HG03521 (cell line): ENCODE measurements at regions not wholly inside any gene's neighbourhood (a gene's known extent, or its start where the extent isn't known, plus 50 kb on each side); places are given as distances from the start of the nearest gene placed in this dataset.
"Not testable (repeated sequence)": the region's sequence is repeated elsewhere in the genome, so short reads cannot be mapped to it uniquely, and the experiment has no call there.

Source experiments
- ATAC-seq: cut with Tn5 transposase; IDR thresholded peaks from one replicate; pipeline ENCODE4 v1.9.1; 2021; ENCODE audit warnings: mild to moderate bottlenecking, moderate library complexity; ENCODE audit not compliant: unreplicated experiment

DNA sequence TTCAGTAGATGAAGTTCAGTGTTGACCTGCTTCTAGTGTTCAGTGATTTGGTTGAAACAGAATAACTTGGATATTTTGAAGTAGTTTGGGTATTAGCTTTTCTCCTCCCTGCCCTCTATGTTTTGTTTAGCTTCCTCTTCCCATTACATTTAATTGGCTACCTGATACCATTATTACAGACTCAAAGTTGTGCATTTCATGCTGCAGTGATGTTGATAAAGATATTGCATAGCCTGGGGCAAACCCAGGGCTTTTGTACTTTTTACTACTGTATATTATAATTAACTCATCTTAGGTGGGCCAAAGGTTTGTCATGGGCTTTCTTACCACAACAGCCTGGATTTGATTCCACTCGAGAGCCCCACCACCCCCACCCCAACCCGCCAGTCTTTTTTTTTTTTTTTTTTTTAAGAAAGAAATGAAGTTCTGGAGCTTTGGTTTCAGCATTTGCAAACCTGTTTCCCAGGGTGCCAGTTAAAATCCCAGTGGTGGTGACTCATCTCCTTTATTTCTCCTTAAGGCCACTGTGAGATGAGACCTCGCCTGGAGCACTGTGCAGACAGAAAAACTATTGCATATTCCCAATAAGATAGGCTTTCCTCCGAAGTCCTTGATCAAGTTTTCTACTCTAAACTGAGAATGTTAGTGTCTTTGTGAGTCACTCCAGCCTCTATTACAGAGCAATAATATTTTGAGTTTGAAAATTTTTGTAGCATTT, 393.7 kb upstream of the FANCL start:
- no peak for ATAC-seq

DNA sequence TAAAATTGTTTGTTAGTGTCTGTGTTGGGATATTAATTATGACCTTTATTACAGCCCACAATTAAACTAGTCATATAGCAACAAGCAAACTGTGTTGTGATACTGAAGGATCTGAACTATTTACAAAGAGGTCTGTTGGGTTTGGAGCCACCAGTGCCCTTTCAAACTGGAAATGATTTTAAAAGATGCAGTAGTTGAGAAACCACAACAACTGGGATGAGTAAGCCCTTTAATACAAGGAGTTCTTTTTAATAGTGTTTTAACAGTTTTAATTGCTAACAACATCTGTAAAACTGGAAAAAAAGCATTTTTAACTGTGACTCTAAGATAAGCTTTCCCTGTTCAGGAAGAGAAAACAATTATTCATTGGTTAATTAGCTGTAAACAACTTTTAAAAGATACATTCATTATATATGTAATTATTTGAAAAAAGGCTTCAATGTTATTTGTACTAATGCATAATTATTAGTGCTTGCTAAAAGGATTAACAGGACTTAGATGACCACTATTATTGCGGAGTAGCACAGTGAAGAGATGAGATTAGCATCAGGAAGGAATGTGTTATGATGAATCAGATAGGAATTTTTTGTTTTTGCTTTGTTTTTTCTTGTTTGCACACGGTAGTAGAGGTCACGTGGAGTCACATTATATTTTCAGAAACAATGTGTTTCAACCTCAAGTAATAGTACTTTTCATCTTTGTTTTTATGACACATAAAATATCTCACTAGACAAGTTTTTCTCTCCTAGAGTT, 392.7 kb upstream of the FANCL start:
- no peak for ATAC-seq

DNA sequence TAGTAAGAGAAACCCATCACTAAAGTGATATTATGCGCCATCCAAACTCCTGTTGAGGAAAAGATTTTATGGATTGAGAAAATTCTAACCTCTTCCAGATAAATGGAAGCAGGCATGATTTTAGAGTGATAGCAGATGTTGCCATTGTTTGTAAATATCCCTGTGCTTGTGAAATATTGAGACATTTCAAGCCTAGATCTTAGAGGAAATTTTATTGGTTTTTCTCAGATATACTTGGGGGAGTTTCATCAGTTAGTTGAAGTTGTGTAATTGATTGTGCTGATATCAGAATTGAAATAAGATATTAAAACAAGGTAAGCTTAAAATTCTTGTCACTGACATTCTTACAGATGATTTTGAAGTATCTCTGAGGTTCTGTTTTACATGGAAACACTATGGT, 390.9 kb upstream of the FANCL start:
- ATAC-seq: no peak

DNA sequence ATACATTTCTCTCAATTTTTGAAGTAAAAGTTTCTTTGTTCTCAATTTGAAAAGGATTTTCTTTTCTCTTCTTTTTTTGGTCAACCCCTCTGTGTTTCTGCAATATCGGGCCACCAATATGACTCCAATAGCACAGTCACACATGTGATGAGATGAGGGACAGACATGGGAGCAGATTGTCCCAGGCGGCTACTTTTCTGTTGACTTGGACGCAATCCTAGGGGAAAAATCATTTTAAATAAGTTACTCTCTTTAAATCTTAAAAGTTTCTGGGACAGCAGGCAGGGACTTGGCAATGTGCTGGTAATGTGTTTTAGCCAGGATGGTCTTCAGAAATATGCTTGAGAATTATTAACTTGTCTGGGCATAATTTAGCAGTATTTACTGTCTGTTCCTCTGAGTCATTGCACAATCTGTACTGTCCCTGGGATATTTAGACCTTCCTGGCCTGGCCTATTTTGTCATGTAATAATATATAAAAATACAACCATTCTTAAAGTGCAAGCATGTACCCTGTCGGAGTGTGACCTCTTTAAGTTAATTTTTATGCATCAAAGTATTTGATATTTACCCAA, 388.5 kb upstream of the FANCL start:
- ATAC-seq: no peak

DNA sequence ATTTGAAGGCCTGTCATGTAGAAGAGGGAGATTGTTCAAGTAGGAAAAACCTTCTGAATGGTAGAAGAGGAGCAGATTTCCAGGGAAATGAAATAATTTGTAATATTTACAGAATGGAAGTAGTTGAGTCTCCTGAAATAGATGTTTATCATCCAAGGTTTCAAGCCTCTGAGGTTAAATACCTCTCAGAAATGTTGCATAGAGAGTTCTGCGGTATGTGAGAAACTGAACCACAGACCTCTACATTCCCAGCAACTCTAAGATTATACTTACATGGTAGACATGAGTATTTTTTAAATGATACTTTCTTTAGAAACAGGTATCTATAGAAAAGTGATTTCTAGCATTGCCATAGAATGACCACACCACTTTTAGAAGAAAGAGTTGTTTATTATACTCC, 379.8 kb upstream of the FANCL start:
- ATAC-seq: no peak

DNA sequence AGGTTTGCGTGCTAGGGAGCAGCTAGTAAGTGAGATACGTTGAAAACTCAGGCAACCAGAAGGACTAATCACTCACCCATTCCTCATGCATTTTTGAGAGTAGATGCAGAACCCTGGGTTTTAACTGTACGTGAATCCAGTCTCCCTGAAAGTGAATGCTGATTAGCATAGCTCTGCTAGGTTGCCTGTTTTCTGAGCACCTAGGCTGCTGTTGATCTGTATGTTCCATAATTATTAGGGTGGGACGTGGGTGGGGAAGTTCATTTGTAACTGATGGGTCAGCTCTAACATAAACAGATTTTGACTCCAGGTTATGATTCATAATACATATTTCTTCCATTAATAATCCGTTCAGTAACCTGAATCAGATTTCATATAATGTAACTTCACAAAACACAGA, 379.0 kb upstream of the FANCL start:
- ATAC-seq: no peak

DNA sequence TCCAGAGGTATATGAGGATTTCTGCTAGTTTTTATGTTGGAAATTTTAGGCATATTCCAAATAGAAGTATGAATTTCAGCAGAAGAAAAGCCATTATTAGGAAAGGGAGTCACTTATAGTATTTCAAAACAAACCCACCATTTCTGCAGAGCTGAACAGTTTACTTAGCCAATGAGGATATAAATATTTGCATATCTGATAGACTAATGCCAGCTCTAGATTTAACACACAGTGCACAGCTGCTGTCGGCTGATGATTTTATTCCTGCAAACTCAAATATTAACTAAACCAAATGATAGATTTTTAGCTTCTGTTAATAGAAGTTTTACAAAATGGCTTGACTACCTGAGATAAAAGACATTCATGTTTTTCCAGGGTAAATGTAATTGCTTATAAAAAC, 375.8 kb upstream of the FANCL start:
- ATAC-seq: no peak

DNA sequence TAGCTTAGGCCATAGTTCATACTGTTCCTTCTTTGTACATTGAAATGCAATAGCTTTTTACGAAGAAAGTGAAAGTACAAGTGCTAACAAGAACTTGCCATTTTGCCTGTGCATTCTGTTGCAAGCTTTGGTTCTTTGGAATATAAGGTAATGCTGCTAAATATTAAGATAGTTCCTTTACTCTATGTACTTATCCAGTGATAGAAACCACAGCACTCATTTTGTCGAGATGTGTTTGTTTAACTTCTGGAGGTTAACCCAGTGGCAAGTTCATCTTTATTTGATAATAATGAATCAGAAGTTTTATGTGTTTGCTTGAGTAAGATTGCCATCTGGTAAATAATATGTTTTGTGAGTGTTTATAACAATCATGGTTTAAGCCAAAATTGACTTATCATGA, 373.1 kb upstream of the FANCL start:
- ATAC-seq: no peak

DNA sequence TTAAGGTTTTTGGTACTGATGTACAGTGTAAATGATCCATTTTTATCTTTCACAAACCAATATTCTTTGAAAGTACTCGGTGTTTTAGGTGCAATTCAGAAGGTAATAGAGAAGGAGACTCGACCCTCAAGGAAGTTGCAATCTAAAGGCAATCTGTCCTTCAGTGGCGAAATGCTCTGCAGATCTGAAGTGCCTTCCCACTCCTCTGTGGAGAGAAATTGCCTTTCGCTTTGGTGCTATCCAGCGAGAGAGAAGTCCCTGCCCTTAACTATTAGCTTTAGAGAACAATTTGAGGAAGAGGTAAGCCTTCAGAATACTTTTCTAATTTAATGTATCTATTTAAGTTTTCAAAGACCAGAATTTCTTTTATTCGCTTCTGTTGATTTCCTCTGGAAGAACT, 371.8 kb upstream of the FANCL start:
- no peak for ATAC-seq

DNA sequence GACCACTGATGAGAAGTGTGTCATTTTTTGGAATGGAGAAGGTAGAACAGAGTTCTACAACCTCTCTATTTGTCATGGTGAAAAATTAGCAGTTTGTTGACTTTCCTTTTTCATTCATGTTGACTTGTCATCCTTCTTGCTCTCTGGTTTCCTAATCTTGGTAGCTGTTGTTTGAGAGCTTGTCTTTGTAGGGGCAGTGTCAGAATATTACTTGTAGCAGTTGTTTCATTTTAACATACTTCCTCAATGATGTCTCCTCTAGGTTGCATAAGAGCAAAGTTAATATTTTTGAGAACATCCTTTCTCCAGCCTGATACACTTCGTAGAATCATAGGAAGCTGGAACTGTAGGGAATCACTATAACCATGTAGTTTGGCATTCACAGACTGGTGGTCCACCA, 368.2 kb upstream of the FANCL start:
- no peak for ATAC-seq

DNA sequence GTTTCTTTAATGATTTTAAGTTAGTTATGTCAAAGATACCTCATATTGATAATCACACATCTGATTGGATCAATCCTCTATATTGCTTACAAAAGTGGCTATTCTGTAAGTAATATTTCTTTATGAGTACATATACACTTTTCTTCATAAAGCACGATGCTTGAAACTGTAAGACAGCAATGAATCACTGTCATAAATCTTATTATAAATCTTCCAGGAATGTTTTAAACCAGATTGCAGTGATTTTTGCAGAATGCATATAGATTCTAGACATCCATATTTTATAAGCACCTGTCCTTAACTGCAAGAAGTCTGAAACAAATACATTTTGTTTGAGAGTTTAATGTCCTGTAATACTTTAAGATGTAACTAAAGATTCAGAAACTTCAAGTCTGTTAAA, 367.0 kb upstream of the FANCL start:
- ATAC-seq: no peak

DNA sequence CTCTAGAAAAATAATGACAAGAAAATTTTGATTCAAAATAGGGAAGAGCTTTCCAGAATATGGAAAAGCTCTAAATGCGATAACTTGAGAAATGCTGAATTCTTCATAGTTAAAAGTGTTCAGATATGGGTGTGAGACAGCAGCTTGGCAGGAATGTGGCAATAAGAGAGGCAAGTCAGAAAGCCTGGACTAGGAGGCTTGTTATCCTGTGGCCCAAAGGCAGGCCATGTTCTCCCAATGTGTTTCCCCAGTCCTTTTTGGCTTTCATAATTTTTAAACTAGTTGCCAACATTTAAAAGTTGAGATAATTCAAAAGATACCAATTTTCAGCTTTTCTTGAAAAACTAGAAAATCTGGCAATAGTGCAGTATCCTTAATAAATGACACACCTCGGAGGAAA, 366.3 kb upstream of the FANCL start:
- ATAC-seq: no peak

DNA sequence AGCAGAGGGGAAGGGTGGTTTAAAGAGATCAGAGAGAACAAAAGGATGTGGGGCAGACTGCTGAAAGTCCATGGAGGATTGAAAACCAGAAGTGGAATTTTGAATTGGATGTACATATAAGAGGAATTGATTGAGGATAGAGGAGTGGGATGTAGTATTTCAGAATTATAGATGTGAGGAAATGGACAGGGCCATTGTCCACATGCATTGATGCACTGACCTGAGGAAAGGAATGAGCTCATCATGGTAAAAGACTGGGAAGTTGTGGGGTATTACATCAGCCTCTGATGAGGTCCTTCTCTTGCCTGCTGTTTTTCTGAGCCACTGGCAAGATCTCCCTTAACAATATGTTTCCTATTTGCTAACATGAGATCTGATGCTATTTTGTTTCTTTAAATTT, 365.7 kb upstream of the FANCL start:
- ATAC-seq: no peak

DNA sequence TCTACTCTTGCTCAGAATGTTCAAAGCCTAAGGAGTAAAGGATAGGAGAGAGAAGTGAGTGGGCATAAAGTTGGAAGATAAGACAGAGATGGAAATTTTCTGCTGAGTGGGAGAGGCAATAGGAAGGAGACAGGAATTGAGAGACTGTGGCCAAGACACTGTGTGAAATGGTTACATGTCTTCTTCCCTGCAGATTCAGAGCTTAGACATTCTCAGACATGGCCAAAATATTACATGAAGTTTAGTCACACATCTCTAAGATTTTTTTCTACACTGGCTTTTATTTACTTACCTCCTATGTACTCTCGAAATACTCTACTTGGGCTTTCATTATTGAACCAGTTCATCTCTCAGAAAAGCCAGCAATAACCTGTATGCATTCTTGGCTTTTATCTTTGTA, 363.0 kb upstream of the FANCL start:
- no peak for ATAC-seq

DNA sequence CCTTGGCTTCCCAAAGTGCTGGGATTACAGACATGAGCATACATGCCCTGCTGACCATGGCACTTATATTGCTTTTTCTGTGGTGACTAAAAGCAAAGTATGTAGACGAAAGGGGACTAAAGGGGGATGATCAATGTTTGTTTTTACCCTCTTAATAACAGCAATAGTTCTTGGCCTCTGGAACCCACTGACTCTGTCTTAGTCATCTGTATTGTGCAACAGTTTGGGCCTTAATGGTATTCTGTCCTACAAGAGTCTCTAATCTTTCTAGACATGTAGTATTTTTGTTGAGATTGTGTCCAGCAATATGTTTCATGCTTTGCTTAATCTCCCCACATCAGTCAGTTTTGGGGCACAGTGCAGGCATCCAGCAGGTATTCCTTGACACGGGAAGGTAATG, 359.9 kb upstream of the FANCL start:
- ATAC-seq: no peak

DNA sequence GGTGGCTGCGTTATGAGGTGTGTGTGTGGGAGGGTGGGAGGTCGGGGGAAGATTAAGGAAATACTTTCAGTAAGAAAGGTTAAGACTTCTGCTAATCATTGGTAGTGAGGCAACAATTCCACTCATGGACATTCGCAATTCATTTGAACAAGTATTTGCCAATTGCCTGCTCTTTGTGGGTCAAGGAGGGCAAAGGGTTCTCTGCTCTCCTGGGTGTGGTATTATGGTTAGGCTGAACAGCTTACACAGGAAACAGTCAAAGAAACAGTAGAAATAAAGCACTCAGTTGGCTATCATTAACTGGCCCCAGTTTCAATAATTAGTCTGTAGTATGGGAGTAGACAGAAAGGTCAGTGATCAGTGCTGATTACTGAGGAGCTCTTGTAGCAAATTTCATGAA, 357.0 kb upstream of the FANCL start:
- ATAC-seq: no peak

DNA sequence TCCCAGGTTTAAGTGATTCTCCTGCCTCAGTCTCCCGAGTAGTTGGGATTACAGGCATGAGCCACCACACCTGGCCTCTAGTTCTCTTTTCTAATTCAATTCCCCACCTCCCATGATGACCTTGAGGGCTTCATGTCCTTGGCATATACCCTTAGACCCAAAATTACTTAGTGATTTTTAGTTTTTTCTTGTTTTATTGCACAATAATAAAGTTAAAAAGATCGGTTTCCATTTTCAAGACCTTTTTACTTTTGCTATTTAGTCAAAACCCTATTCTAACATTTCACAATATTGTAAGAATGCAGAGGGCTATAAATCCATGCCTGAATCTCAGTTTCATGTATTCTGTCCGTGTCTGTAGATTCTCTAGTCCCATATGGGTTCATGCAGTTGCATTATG, 354.6 kb upstream of the FANCL start:
- no peak for ATAC-seq

DNA sequence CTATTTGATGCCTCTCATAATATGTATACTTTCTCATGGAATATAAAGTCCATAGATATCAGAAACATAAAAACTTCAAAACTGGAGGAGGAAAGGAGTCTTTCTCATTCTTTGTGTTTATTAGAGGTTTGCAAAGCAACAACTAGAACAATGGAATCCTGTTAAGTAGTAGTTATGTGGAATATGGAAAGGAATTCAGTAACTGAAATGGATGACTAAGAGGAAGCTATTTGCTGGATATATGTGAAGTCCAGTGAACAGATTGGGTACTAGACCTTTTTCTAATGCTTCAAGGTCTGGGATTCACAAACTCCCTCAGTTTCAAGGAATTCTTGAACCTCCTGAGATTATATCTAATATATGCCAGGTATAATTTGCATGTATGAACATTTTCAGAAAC, 353.6 kb upstream of the FANCL start:
- no peak for ATAC-seq

DNA sequence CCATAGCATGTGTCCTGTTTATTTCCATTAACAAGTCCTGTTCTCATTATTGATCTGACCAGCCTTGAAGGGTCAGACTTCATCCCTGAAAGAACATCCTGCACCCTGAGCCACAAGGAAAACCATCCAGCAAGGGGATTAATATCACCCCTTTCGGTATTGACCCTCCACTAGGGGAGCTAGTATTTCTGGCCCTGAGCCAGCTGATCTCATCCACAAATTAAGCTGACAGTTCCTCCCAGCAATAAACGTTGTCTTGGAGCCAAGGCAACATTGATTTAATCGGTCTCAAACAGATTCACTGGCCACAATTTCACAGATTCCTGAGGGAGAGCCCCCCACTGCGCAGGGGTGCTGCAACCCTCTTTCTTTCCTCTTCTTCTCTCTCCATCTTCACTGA, 353.1 kb upstream of the FANCL start:
- ATAC-seq: no peak

DNA sequence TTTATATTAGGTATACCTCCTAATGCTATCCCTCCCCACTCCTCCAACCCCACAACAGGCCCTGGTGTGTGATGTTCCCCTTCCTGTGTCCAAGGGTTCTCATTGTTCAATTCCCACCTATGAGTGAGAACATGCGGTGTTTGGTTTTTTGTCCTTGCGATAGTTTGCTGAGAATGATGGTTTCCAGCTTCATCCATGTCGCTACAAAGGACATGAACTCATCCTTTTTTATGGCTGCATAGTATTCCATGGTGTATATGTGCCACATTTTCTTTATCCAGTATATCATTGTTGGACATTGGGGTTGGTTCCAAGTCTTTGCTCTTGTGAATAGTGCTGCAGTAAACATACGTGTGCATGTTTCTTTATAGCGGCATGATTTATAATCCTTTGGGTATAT, 345.1 kb upstream of the FANCL start:
- not testable (repeated sequence) for ATAC-seq

DNA sequence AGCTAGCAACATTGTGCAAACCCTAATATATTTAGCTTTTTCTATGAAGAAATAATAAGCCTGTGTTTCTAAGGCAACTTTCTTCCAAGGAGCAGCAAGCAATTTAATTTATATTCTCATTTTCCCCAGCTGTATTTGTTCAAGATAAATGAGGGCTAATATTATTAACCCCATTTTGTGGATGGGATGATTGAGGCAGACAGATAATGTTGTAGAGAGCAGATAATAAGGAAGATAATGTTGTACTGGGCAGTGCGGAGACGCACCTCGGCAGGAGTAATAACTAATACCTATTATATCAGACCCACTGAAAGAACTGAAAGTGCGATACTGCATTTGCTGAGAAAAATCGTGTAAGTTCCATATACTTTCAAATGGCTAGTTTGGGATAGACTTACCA, 344.1 kb upstream of the FANCL start:
- ATAC-seq: no peak

DNA sequence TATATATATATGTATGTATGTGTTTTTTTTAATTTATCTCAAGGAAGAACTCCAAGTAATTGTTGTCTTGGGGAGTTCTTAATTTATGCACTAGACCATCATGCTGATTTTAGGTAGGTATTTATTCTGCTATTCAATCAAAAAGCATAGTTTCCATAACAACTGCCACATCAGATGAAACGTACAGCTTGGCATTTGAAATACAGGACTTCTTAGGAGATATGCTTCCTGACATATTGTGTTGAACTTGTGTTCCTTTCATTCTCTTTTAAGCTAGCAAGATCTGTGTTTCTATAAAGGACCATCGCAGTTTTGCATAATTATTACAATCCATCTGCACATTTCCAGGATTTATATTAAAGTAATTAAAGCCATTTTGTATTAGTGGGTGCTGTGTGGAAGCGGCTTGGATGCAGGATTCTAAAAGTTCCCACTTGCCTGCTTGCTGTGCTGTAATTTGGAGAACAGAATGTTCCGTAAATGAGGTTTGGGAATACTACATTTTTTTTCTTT, 343.5 kb upstream of the FANCL start:
- no peak for ATAC-seq
